ENCODE measurements at regions not wholly inside any gene's neighbourhood (a gene's known extent, or its start where the extent isn't known, plus 50 kb on each side); places are given as distances from the start of the nearest gene placed in this dataset.
A peak's percentile ranks its signal among the peaks of the same experiment; 100 is the strongest.
"Not testable (repeated sequence)": the region's sequence is repeated elsewhere in the genome, so short reads cannot be mapped to it uniquely, and the experiment has no call there.

- no peak overlapping the region for H3K4me3 Mint-ChIP-seq (ENCODE audit: unreplicated experiment)
- no peak overlapping the region for H3K27ac Mint-ChIP-seq (ENCODE audit: unreplicated experiment)
- no peak for DNase-seq
- H3K9me3 Mint-ChIP-seq (ENCODE audit: unreplicated experiment) = no peaks in the 10 kb centered on the region
- TF ChIP-seq CTCF (IDR thresholded peaks at IDR 0.05; ENCODE audit: partially characterized antibody, unreplicated experiment) = no peak
- H3K27me3 Mint-ChIP-seq (ENCODE audit: unreplicated experiment) = no peaks in the 10 kb centered on the region
- no peaks in the 10 kb centered on the region for H3K4me1 Mint-ChIP-seq (ENCODE audit: low read depth, unreplicated experiment)
- H3K36me3 Mint-ChIP-seq (ENCODE audit: unreplicated experiment) = no peaks in the 10 kb centered on the region
These were observed 405.8 kb upstream of the HTR2C start for GRCh38 chrX:114178126-114178525.

GRCh38 chrX:114167276-114167675 lies 416.6 kb upstream of the HTR2C start:
- DNase-seq; H3K27me3 Mint-ChIP-seq (ENCODE audit: unreplicated experiment); H3K27ac Mint-ChIP-seq (ENCODE audit: unreplicated experiment); H3K9me3 Mint-ChIP-seq (ENCODE audit: unreplicated experiment); H3K4me1 Mint-ChIP-seq (ENCODE audit: low read depth, unreplicated experiment); H3K36me3 Mint-ChIP-seq (ENCODE audit: unreplicated experiment); H3K4me3 Mint-ChIP-seq (ENCODE audit: unreplicated experiment): not testable (repeated sequence)

GRCh38 chrX:114166601-114167000 lies 417.3 kb upstream of the HTR2C start:
- H3K36me3 Mint-ChIP-seq (ENCODE audit: unreplicated experiment) = no peaks in the 10 kb centered on the region
- no peaks in the 10 kb centered on the region for H3K4me1 Mint-ChIP-seq (ENCODE audit: low read depth, unreplicated experiment)
- TF ChIP-seq CTCF (IDR thresholded peaks at IDR 0.05; ENCODE audit: partially characterized antibody, unreplicated experiment) = no peak
- H3K27me3 Mint-ChIP-seq (ENCODE audit: unreplicated experiment) = no peaks in the 10 kb centered on the region
- no peak for DNase-seq
- no peak overlapping the region for H3K4me3 Mint-ChIP-seq (ENCODE audit: unreplicated experiment)
- no peak overlapping the region for H3K27ac Mint-ChIP-seq (ENCODE audit: unreplicated experiment)
- H3K9me3 Mint-ChIP-seq (ENCODE audit: unreplicated experiment) = peaks cover 2% of the 10 kb centered on the region

- no peak for DNase-seq
- no peaks in the 10 kb centered on the region for H3K4me1 Mint-ChIP-seq (ENCODE audit: low read depth, unreplicated experiment)
- H3K9me3 Mint-ChIP-seq (ENCODE audit: unreplicated experiment) = peaks cover 2% of the 10 kb centered on the region
- H3K27me3 Mint-ChIP-seq (ENCODE audit: unreplicated experiment) = no peaks in the 10 kb centered on the region
- no peak overlapping the region for H3K4me3 Mint-ChIP-seq (ENCODE audit: unreplicated experiment)
- H3K27ac Mint-ChIP-seq (ENCODE audit: unreplicated experiment) = no peak overlapping the region
- no peak for TF ChIP-seq CTCF (IDR thresholded peaks at IDR 0.05; ENCODE audit: partially characterized antibody, unreplicated experiment)
- no peaks in the 10 kb centered on the region for H3K36me3 Mint-ChIP-seq (ENCODE audit: unreplicated experiment)
These were observed 418.3 kb upstream of the HTR2C start for GRCh38 chrX:114165537-114165936.

- no peak for TF ChIP-seq CTCF (IDR thresholded peaks at IDR 0.05; ENCODE audit: partially characterized antibody, unreplicated experiment)
- Mint-ChIP-seq H3K9me3 (ENCODE audit: unreplicated experiment) (peaks cover 2% of the 10 kb centered on the region), H3K4me3 (ENCODE audit: unreplicated experiment) (no peak overlapping the region), H3K36me3 (ENCODE audit: unreplicated experiment) (no peaks in the 10 kb centered on the region), H3K4me1 (ENCODE audit: low read depth, unreplicated experiment) (no peaks in the 10 kb centered on the region), H3K27ac (ENCODE audit: unreplicated experiment) (no peak overlapping the region), H3K27me3 (ENCODE audit: unreplicated experiment) (no peaks in the 10 kb centered on the region)
- peak; percentile 26 for DNase-seq
These were observed 421.7 kb upstream of the HTR2C start for GRCh38 chrX:114162068-114162735.
